ENCODE measurements at regions not wholly inside any gene's neighbourhood (a gene's known extent, or its start where the extent isn't known, plus 50 kb on each side); places are given as distances from the start of the nearest gene placed in this dataset.

GRCh38 chr3:124157748-124158147, 165.8 kb upstream of the ROPN1 start:
- TF ChIP-seq EZH2phosphoT487 (IDR thresholded peaks at IDR 0.05; ENCODE audit: low read length) (no peak), EZH2 (optimal IDR thresholded peaks at IDR 0.05; ENCODE audit: low read depth, low read length) (no peak), CTCF (IDR thresholded peaks at IDR 0.05; ENCODE audit: low read length) (no peak)
- no peak for DNase-seq

GRCh38 chr3:124158168-124158881, 166.4 kb upstream of the ROPN1 start:
- no peak overlapping the region for H3K27ac ChIP-seq (ENCODE audit: low read length)
- no peaks in the 10 kb centered on the region for H3K9me2 ChIP-seq (replicated peaks; ENCODE audit: insufficient read depth, low read length)
- H3K4me1 ChIP-seq (ENCODE audit: low read length): no peaks in the 10 kb centered on the region
- TF ChIP-seq EZH2phosphoT487 (IDR thresholded peaks at IDR 0.05; ENCODE audit: low read length) (no peak), CTCF (IDR thresholded peaks at IDR 0.05; ENCODE audit: low read length) (no peak), EZH2 (optimal IDR thresholded peaks at IDR 0.05; ENCODE audit: low read depth, low read length) (no peak)
- no peaks in the 10 kb centered on the region for H3K36me3 ChIP-seq (replicated peaks; ENCODE audit: insufficient read depth, low read length)
- H3K4me3 ChIP-seq (ENCODE audit: low read length): no peak overlapping the region
- no peaks in the 10 kb centered on the region for H3F3A ChIP-seq (ENCODE audit: insufficient read depth, low read length)
- no peaks in the 10 kb centered on the region for H3K27me3 ChIP-seq (replicated peaks; ENCODE audit: insufficient read depth, low read length)
- H3K9me3 ChIP-seq (replicated peaks; ENCODE audit: insufficient read depth, low read length): no peaks in the 10 kb centered on the region
- H3K9ac ChIP-seq (ENCODE audit: low read length): no peak overlapping the region
- H2AFZ ChIP-seq (ENCODE audit: low read length): no peak overlapping the region
- H3K79me2 ChIP-seq (ENCODE audit: low read length): no peaks in the 10 kb centered on the region
- no peaks in the 10 kb centered on the region for H4K20me1 ChIP-seq (ENCODE audit: insufficient read depth, low read length)
- no peak for DNase-seq
- H3K4me2 ChIP-seq (ENCODE audit: low read depth, low read length): no peak overlapping the region

More at GRCh38 chr3:124157748-124158147, 165.8 kb upstream of the ROPN1 start:
- Histone ChIP-seq H3K36me3 (replicated peaks; ENCODE audit: insufficient read depth, low read length) (no peaks in the 10 kb centered on the region), H3K9ac (ENCODE audit: low read length) (no peak overlapping the region), H3K9me2 (replicated peaks; ENCODE audit: insufficient read depth, low read length) (no peaks in the 10 kb centered on the region), H4K20me1 (ENCODE audit: insufficient read depth, low read length) (no peaks in the 10 kb centered on the region), H2AFZ (ENCODE audit: low read length) (no peak overlapping the region), H3K9me3 (replicated peaks; ENCODE audit: insufficient read depth, low read length) (no peaks in the 10 kb centered on the region), H3K4me3 (ENCODE audit: low read length) (no peak overlapping the region), H3K27me3 (replicated peaks; ENCODE audit: insufficient read depth, low read length) (no peaks in the 10 kb centered on the region), H3K4me2 (ENCODE audit: low read depth, low read length) (no peak overlapping the region), H3K27ac (ENCODE audit: low read length) (no peak overlapping the region), H3K79me2 (ENCODE audit: low read length) (no peaks in the 10 kb centered on the region), H3K4me1 (ENCODE audit: low read length) (no peaks in the 10 kb centered on the region), H3F3A (ENCODE audit: insufficient read depth, low read length) (no peaks in the 10 kb centered on the region)

- H3K27me3 ChIP-seq (replicated peaks; ENCODE audit: insufficient read depth, low read length): no peaks in the 10 kb centered on the region
- DNase-seq: no peak
- no peaks in the 10 kb centered on the region for H3K9me3 ChIP-seq (replicated peaks; ENCODE audit: insufficient read depth, low read length)
- no peaks in the 10 kb centered on the region for H3K36me3 ChIP-seq (replicated peaks; ENCODE audit: insufficient read depth, low read length)
- H3K4me1 ChIP-seq (ENCODE audit: low read length): no peaks in the 10 kb centered on the region
- H3K79me2 ChIP-seq (ENCODE audit: low read length): no peaks in the 10 kb centered on the region
- H3K27ac ChIP-seq (ENCODE audit: low read length): no peak overlapping the region
- no peaks in the 10 kb centered on the region for H3K9me2 ChIP-seq (replicated peaks; ENCODE audit: insufficient read depth, low read length)
- H3K4me2 ChIP-seq (ENCODE audit: low read depth, low read length): no peak overlapping the region
- no peak overlapping the region for H2AFZ ChIP-seq (ENCODE audit: low read length)
- no peak overlapping the region for H3K4me3 ChIP-seq (ENCODE audit: low read length)
- H4K20me1 ChIP-seq (ENCODE audit: insufficient read depth, low read length): no peaks in the 10 kb centered on the region
- no peak for TF ChIP-seq CTCF (IDR thresholded peaks at IDR 0.05; ENCODE audit: low read length)
- no peak for TF ChIP-seq EZH2 (optimal IDR thresholded peaks at IDR 0.05; ENCODE audit: low read depth, low read length)
- no peak for TF ChIP-seq EZH2phosphoT487 (IDR thresholded peaks at IDR 0.05; ENCODE audit: low read length)
- no peaks in the 10 kb centered on the region for H3F3A ChIP-seq (ENCODE audit: insufficient read depth, low read length)
- no peak overlapping the region for H3K9ac ChIP-seq (ENCODE audit: low read length)
Measured at GRCh38 chr3:124161448-124161847, 169.5 kb upstream of the ROPN1 start.
